NCI-H2227 treated with DMSO at 0.1 percent for 48 hours (cell line): ENCODE measurements at regions not wholly inside any gene's neighbourhood (a gene's known extent, or its start where the extent isn't known, plus 50 kb on each side); places are given as distances from the start of the nearest gene placed in this dataset.

ENCODE experiments used
- DNase-seq: peaks from one replicate; lab custom pipeline; 2025; lab: John Stamatoyannopoulos, UW

- no peak for DNase-seq
These were observed 190.2 kb upstream of the MYL2 start for GRCh38 chr12:111110556-111110955.

GRCh38 chr12:111108726-111109125, 188.3 kb upstream of the MYL2 start:
- no peak for DNase-seq

- DNase-seq, result no peak
These were observed 187.2 kb upstream of the MYL2 start for GRCh38 chr12:111107392-111108178.

GRCh38 chr12:111105294-111105693, 184.9 kb upstream of the MYL2 start:
- DNase-seq, result no peak

- DNase-seq, result no peak
These were observed 183.2 kb upstream of the MYL2 start for GRCh38 chr12:111103583-111103982.

GRCh38 chr12:111102102-111102739, 181.8 kb upstream of the MYL2 start:
- DNase-seq, result no peak

DNA sequence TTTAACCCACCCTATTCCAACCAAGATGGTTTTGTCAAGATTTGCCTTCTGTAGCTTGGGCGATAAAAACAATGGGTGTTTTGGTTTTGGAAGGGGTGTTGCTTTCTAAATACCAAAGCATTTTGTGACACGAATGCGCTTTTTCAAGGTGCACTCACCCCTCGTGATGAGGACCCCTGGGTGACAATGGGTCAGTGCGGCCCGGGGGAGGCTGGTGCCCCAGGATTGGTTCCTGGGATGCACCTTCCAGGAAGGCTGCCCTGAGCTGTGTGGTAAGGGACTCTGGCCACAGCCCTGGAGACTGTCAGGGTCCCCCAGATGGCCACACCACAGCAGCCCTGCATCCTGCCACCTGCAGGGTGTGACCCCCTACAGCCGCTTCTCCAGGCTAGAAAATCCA, 180.6 kb upstream of the MYL2 start:
- no peak for DNase-seq

- no peak for DNase-seq
These were observed 180.2 kb upstream of the MYL2 start for GRCh38 chr12:111100554-111100953.

GRCh38 chr12:111100003-111100402, 179.6 kb upstream of the MYL2 start:
- DNase-seq, result no peak

GRCh38 chr12:111099186-111099585, 178.8 kb upstream of the MYL2 start:
- DNase-seq, result no peak

GRCh38 chr12:111094157-111095010, 174.0 kb upstream of the MYL2 start:
- DNase-seq, result no peak

DNA sequence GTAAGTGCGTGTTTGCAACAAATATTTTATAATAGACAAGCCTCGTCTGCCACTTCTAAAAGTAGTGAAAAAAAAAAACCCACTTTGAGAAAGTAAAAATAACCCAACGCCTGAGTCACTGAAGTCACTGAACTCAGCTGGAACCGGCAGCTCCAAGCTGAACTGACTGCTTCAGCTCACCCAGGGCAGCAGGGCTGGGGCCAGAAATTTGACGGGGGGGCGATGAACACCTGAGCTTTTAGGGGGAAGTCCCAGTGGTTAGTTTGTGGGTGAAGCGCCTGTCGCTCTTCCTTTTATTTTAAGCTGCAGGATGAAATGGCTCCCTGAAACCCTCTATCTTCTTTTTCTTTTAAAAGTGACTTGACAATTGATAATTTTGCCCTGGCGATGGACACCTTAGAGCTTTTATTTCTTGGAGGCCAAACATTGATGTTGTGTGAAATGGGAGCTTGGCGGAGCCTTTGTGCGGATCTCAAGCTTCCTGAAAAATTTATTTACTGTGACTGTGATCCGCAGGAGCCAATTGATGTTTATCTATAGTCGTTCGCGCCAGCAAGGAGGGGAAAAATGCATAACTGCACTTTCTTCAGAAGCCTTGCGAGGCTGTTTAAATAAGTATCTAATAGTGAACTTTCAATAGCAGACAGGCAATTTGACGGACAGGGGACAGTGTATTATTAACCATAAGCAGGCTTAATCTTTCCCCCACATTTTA, 173.2 kb upstream of the MYL2 start:
- no peak for DNase-seq

DNA sequence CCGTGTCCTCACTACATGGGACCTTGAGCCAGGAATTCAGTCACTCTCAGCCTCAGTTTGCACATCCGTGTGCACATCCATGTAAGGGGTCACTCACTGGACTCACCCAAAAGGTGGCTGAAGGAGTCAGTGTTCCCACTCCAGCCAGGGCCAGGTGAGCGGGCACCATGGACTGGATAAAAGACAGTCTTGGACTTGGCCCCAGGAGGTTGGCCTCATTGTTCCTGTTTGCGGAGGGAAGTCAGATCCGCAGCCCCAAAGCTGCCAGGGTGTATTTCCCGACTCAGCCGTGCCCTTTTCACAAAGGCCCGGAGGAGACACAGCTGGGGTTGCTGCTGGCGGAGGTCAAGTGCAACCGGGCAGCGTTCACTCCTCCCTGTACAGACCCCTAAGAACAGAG, 170.7 kb upstream of the MYL2 start:
- DNase-seq, result no peak

GRCh38 chr12:111089616-111090015, 169.2 kb upstream of the MYL2 start:
- DNase-seq, result no peak

- DNase-seq, result no peak
These were observed 168.0 kb upstream of the MYL2 start for GRCh38 chr12:111088409-111088808.

GRCh38 chr12:111086947-111087700, 166.7 kb upstream of the MYL2 start:
- no peak for DNase-seq

GRCh38 chr12:111085096-111085495, 164.7 kb upstream of the MYL2 start:
- no peak for DNase-seq

DNA sequence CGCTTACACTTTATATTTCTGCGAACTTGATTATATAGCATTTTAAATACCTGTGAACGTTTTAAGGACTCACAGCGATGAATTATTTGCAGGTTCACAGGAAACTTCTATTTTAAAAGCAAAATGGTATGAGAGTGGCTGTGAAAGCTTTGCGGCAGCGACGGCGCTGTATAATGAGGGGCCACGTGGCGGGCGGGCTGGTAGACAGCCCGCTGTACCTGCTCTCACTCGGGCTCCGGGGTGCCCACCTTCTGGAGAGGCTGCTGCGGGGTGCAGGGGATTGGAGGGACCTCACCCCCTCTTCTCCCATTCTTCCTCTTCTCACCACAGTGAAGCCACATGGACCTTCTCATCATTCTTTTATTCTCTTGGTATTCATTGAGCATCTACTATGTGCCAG, 164.2 kb upstream of the MYL2 start:
- DNase-seq, result no peak

GRCh38 chr12:111084158-111084557, 163.8 kb upstream of the MYL2 start:
- no peak for DNase-seq

GRCh38 chr12:111081600-111081999, 161.2 kb upstream of the MYL2 start:
- no peak for DNase-seq

- DNase-seq, result no peak
These were observed 158.4 kb upstream of the MYL2 start for GRCh38 chr12:111078731-111079130.
